HEK293 (cell line): ENCODE measurements at regions not wholly inside any gene's neighbourhood (a gene's known extent, or its start where the extent isn't known, plus 50 kb on each side); places are given as distances from the start of the nearest gene placed in this dataset.
A peak's percentile ranks its signal among the peaks of the same experiment; 100 is the strongest.

Experiments used
- GLI2 ChIP-seq: fragments of 450-650 bp; formaldehyde crosslinking; IDR thresholded peaks from 2 replicates; pipeline ENCODE4; 2017; ENCODE audit warnings: missing biosample characterization, missing genetic modification characterization, low read depth, borderline replicate concordance
- IKZF3 ChIP-seq: fragments of 450-650 bp; IDR thresholded peaks from 2 replicates; pipeline ENCODE4 v1.5.0; 2018; ENCODE audit warnings: missing biosample characterization, mild to moderate bottlenecking, missing genetic modification characterization, moderate library complexity
- MYNN ChIP-seq: fragments of 450-650 bp; formaldehyde crosslinking; IDR thresholded peaks from 2 replicates; pipeline ENCODE4 v1.5.1; 2016; ENCODE audit warnings: missing biosample characterization, missing genetic modification characterization, borderline replicate concordance
- PRDM10 ChIP-seq: fragments of 450-650 bp; formaldehyde crosslinking; IDR thresholded peaks from 2 replicates; pipeline ENCODE4 v1.5.1; 2016; ENCODE audit warnings: missing biosample characterization, missing genetic modification characterization
- RBAK ChIP-seq: fragments of 450-650 bp; formaldehyde crosslinking; IDR thresholded peaks from 2 replicates; pipeline ENCODE4 v1.5.1; 2016; ENCODE audit warnings: missing biosample characterization, missing genetic modification characterization
- SP7 ChIP-seq: fragments of 450-650 bp; formaldehyde crosslinking; IDR thresholded peaks from 2 replicates; pipeline ENCODE4 v1.5.1; 2016; ENCODE audit warnings: missing biosample characterization, missing genetic modification characterization
- ZNF2 ChIP-seq: fragments of 450-650 bp; formaldehyde crosslinking; IDR thresholded peaks from 2 replicates; pipeline ENCODE4 v1.5.1; 2016; ENCODE audit warnings: missing biosample characterization, missing genetic modification characterization
- ZNF449 ChIP-seq: fragments of 450-650 bp; formaldehyde crosslinking; IDR thresholded peaks from 2 replicates; pipeline ENCODE4 v1.5.1; 2017; ENCODE audit warnings: missing biosample characterization, mild to moderate bottlenecking, missing genetic modification characterization, moderate library complexity
- ZNF549 ChIP-seq: fragments of 450-650 bp; IDR thresholded peaks from 2 replicates; pipeline ENCODE4 v1.5.1; 2018; ENCODE audit warnings: missing biosample characterization, missing genetic modification characterization, mild to moderate bottlenecking, inconsistent platforms, moderate library complexity
- ZNF639 ChIP-seq: fragments of 450-650 bp; formaldehyde crosslinking; IDR thresholded peaks from 2 replicates; pipeline ENCODE4 v1.5.1; 2016; ENCODE audit warnings: missing biosample characterization, missing genetic modification characterization
- ZNF654 ChIP-seq: fragments of 450-650 bp; formaldehyde crosslinking; IDR thresholded peaks from 2 replicates; pipeline ENCODE4 v1.5.1; 2016; ENCODE audit warnings: low read depth, missing biosample characterization, missing genetic modification characterization
- ZNF660 ChIP-seq: fragments of 450-650 bp; IDR thresholded peaks from 2 replicates; pipeline ENCODE4 v1.5.1; 2018; ENCODE audit warnings: missing biosample characterization, mild to moderate bottlenecking, missing genetic modification characterization
- ZNF701 ChIP-seq: fragments of 450-650 bp; formaldehyde crosslinking; IDR thresholded peaks from 2 replicates; pipeline ENCODE4 v1.5.1; 2016; ENCODE audit warnings: missing biosample characterization, missing genetic modification characterization
- ZNF704 ChIP-seq: fragments of 450-650 bp; formaldehyde crosslinking; IDR thresholded peaks from 2 replicates; pipeline ENCODE4 v1.5.1; 2016; ENCODE audit warnings: missing biosample characterization, missing genetic modification characterization
- ZNF791 ChIP-seq: fragments of 450-650 bp; formaldehyde crosslinking; IDR thresholded peaks from 2 replicates; pipeline ENCODE4 v1.5.1; 2016; ENCODE audit warnings: missing biosample characterization, missing genetic modification characterization
- ZSCAN16 ChIP-seq: fragments of 450-650 bp; formaldehyde crosslinking; IDR thresholded peaks from 2 replicates; pipeline ENCODE4 v1.5.1; 2016; ENCODE audit warnings: missing biosample characterization, missing genetic modification characterization
- TF ChIP-seq, protein P1 (sequence below): fragments of 450-650 bp; formaldehyde crosslinking; IDR thresholded peaks from 2 replicates; pipeline ENCODE4 v1.5.1; 2016; ENCODE audit warnings: missing biosample characterization, missing genetic modification characterization
- TF ChIP-seq, protein P2 (sequence below): fragments of 450-650 bp; formaldehyde crosslinking; IDR thresholded peaks from 2 replicates; pipeline ENCODE4 v1.5.1; 2017; ENCODE audit warnings: missing biosample characterization, missing genetic modification characterization
- TF ChIP-seq, protein P3 (sequence below): fragments of 450-650 bp; formaldehyde crosslinking; IDR thresholded peaks from 2 replicates; pipeline ENCODE4 v1.5.1; 2016; ENCODE audit warnings: missing biosample characterization, missing genetic modification characterization
- TF ChIP-seq, protein P4 (sequence below): fragments of 450-650 bp; formaldehyde crosslinking; IDR thresholded peaks from 2 replicates; pipeline ENCODE4 v1.5.1; 2017; ENCODE audit warnings: missing biosample characterization, missing genetic modification characterization

- TF ChIP-seq ZNF639 (tag by site-specific recombination) (peak; percentile 96), RBAK (tag by site-specific recombination) (no peak), IKZF3 (tag by site-specific recombination) (peak; percentile 95), ZNF660 (tag by site-specific recombination) (peak; percentile 73), ZNF704 (tag by site-specific recombination) (no peak), ZSCAN16 (tag by site-specific recombination) (0 out of 2 replicates have a peak, but pooled peaks have one; percentile 27), ZNF449 (tag by site-specific recombination) (peak; percentile 89), ZNF791 (tag by site-specific recombination) (no peak), MYNN (tag by site-specific recombination) (peak; percentile 68), ZNF2 (tag by site-specific recombination) (peak; percentile 96), GLI2 (peak; percentile 99), ZNF701 (no peak), SP7 (tag by site-specific recombination) (peak; percentile 97), ZNF549 (tag by site-specific recombination) (peak; percentile 53; the same call in 1 of the 2 replicates), PRDM10 (tag by site-specific recombination) (peak; percentile 62), ZNF654 (tag by site-specific recombination) (peak; percentile 33; the same call in 1 of the 2 replicates)
- TF ChIP-seq, protein P1, sequence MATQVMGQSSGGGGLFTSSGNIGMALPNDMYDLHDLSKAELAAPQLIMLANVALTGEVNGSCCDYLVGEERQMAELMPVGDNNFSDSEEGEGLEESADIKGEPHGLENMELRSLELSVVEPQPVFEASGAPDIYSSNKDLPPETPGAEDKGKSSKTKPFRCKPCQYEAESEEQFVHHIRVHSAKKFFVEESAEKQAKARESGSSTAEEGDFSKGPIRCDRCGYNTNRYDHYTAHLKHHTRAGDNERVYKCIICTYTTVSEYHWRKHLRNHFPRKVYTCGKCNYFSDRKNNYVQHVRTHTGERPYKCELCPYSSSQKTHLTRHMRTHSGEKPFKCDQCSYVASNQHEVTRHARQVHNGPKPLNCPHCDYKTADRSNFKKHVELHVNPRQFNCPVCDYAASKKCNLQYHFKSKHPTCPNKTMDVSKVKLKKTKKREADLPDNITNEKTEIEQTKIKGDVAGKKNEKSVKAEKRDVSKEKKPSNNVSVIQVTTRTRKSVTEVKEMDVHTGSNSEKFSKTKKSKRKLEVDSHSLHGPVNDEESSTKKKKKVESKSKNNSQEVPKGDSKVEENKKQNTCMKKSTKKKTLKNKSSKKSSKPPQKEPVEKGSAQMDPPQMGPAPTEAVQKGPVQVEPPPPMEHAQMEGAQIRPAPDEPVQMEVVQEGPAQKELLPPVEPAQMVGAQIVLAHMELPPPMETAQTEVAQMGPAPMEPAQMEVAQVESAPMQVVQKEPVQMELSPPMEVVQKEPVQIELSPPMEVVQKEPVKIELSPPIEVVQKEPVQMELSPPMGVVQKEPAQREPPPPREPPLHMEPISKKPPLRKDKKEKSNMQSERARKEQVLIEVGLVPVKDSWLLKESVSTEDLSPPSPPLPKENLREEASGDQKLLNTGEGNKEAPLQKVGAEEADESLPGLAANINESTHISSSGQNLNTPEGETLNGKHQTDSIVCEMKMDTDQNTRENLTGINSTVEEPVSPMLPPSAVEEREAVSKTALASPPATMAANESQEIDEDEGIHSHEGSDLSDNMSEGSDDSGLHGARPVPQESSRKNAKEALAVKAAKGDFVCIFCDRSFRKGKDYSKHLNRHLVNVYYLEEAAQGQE = no peak
- TF ChIP-seq, protein P2, sequence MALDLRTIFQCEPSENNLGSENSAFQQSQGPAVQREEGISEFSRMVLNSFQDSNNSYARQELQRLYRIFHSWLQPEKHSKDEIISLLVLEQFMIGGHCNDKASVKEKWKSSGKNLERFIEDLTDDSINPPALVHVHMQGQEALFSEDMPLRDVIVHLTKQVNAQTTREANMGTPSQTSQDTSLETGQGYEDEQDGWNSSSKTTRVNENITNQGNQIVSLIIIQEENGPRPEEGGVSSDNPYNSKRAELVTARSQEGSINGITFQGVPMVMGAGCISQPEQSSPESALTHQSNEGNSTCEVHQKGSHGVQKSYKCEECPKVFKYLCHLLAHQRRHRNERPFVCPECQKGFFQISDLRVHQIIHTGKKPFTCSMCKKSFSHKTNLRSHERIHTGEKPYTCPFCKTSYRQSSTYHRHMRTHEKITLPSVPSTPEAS (tag by site-specific recombination) = peak; percentile 83
- TF ChIP-seq, protein P3, sequence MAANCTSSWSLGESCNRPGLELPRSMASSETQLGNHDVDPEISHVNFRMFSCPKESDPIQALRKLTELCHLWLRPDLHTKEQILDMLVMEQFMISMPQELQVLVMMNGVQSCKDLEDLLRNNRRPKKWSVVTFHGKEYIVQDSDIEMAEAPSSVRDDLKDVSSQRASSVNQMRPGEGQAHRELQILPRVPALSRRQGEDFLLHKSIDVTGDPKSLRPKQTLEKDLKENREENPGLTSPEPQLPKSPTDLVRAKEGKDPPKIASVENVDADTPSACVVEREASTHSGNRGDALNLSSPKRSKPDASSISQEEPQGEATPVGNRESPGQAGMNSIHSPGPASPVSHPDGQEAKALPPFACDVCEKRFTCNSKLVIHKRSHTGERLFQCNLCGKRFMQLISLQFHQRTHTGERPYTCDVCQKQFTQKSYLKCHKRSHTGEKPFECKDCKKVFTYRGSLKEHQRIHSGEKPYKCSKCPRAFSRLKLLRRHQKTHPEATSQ (tag by site-specific recombination) = peak; percentile 80; the same call in 1 of the 2 replicates
- TF ChIP-seq, protein P4, sequence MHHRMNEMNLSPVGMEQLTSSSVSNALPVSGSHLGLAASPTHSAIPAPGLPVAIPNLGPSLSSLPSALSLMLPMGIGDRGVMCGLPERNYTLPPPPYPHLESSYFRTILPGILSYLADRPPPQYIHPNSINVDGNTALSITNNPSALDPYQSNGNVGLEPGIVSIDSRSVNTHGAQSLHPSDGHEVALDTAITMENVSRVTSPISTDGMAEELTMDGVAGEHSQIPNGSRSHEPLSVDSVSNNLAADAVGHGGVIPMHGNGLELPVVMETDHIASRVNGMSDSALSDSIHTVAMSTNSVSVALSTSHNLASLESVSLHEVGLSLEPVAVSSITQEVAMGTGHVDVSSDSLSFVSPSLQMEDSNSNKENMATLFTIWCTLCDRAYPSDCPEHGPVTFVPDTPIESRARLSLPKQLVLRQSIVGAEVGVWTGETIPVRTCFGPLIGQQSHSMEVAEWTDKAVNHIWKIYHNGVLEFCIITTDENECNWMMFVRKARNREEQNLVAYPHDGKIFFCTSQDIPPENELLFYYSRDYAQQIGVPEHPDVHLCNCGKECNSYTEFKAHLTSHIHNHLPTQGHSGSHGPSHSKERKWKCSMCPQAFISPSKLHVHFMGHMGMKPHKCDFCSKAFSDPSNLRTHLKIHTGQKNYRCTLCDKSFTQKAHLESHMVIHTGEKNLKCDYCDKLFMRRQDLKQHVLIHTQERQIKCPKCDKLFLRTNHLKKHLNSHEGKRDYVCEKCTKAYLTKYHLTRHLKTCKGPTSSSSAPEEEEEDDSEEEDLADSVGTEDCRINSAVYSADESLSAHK = peak; percentile 98
Observed at GRCh38 chr10:44752451-44753441, 158.4 kb upstream of the TMEM72 start (continued).
